BLaER1 (cell line): ENCODE measurements at regions not wholly inside any gene's neighbourhood (a gene's known extent, or its start where the extent isn't known, plus 50 kb on each side); places are given as distances from the start of the nearest gene placed in this dataset.

Experiments used
- H3K27ac ChIP-seq: shearing (Covaris generic); formaldehyde crosslinking; 2 replicates; pipeline ENCODE4 v1.8.1; 2022
- H3K27me3 ChIP-seq: shearing (Covaris generic); formaldehyde crosslinking; 2 replicates; pipeline ENCODE4 v1.8.1; 2022
- H3K36me3 ChIP-seq: shearing (Covaris generic); formaldehyde crosslinking; 2 replicates; pipeline ENCODE4 v1.8.1; 2022
- H3K4me1 ChIP-seq: shearing (Covaris generic); formaldehyde crosslinking; 2 replicates; pipeline ENCODE4 v1.8.1; 2022
- H3K4me2 ChIP-seq: shearing (Covaris generic); formaldehyde crosslinking; 2 replicates; pipeline ENCODE4 v1.8.1; 2022
- H3K4me3 ChIP-seq: shearing (Covaris generic); formaldehyde crosslinking; 2 replicates; pipeline ENCODE4 v1.8.1; 2022
- H3K9ac ChIP-seq: shearing (Covaris generic); formaldehyde crosslinking; 2 replicates; pipeline ENCODE4 v1.8.1; 2022
- H3K9me3 ChIP-seq: shearing (Covaris generic); formaldehyde crosslinking; 2 replicates; pipeline ENCODE4 v1.8.1; 2022
- H4K20me1 ChIP-seq: shearing (Covaris generic); formaldehyde crosslinking; 2 replicates; pipeline ENCODE4 v1.8.1; 2022
- Cebpa-rat ChIP-seq: shearing (Covaris generic); IDR thresholded peaks from 2 replicates; pipeline ENCODE4 v1.8.1; 2022

DNA sequence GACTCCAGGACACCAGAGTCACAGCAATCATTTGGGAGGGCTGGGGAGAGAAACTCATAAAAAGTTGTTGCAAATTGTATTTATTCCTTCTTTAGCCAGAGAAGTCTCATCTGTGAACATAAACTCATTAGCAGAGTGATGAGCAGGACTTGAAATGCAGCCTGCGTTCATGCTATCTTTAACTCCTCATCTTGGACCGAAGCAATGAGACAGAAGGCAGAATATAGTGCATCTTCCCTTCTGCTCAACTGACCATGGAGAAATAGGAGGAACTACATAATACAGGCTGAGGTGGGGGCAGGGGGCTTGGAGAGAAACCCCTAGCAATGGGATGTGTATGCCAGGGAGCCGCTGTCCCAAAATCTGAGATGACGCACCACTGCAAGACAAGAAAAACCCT, 121.8 kb upstream of the AJAP1 start:
- no peak for TF ChIP-seq Cebpa-rat
- Histone ChIP-seq H3K36me3 (no peaks in the 10 kb centered on the region), H3K9ac (no peak overlapping the region), H3K27ac (no peak overlapping the region), H3K27me3 (no peaks in the 10 kb centered on the region), H3K9me3 (peaks cover 3% of the 10 kb centered on the region; the same call in 1 of the 2 replicates), H4K20me1 (no peaks in the 10 kb centered on the region), H3K4me1 (no peaks in the 10 kb centered on the region), H3K4me3 (no peak overlapping the region), H3K4me2 (no peak overlapping the region)

DNA sequence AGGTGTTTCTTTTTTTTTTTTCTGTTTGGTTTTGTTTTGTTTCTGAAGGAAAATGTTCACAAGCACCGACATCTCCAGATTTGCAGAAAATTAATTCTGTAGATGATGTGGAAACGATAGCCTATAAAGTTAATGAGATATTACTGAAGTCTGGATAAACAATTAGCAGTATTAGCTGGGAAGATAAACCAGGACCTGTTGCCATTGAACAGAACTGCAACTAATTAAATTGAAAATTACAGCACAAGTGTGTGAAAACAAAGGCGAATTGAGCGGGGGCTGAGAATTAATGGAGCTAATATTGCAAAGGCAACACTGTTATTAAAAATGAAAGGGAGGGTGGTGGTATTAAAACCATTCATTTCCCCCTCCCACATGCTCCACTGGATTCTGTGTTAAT, 107.5 kb upstream of the AJAP1 start:
- H3K27me3 ChIP-seq: no peaks in the 10 kb centered on the region
- H3K4me2 ChIP-seq: no peak overlapping the region
- H3K4me1 ChIP-seq: no peaks in the 10 kb centered on the region
- H4K20me1 ChIP-seq: no peaks in the 10 kb centered on the region
- H3K36me3 ChIP-seq: no peaks in the 10 kb centered on the region
- H3K4me3 ChIP-seq: no peak overlapping the region
- H3K27ac ChIP-seq: no peak overlapping the region
- no peak for TF ChIP-seq Cebpa-rat
- H3K9me3 ChIP-seq: 0 out of 2 replicates have a peak, but pooled peaks cover 6% of the 10 kb centered on the region
- no peak overlapping the region for H3K9ac ChIP-seq

- H3K4me3 ChIP-seq: no peak overlapping the region
- H3K9ac ChIP-seq: no peak overlapping the region
- no peaks in the 10 kb centered on the region for H3K36me3 ChIP-seq
- no peak overlapping the region for H3K27ac ChIP-seq
- no peaks in the 10 kb centered on the region for H3K4me1 ChIP-seq
- no peak overlapping the region for H3K4me2 ChIP-seq
- H3K27me3 ChIP-seq: no peaks in the 10 kb centered on the region
- TF ChIP-seq Cebpa-rat: no peak
- H3K9me3 ChIP-seq: no peaks in the 10 kb centered on the region
- no peaks in the 10 kb centered on the region for H4K20me1 ChIP-seq
Observed at GRCh38 chr1:4549930-4550329, 104.5 kb upstream of the AJAP1 start.

- Histone ChIP-seq H3K27me3 (no peaks in the 10 kb centered on the region), H3K4me1 (no peaks in the 10 kb centered on the region), H3K9me3 (no peaks in the 10 kb centered on the region), H3K9ac (no peak overlapping the region), H4K20me1 (no peaks in the 10 kb centered on the region), H3K4me2 (no peak overlapping the region), H3K4me3 (no peak overlapping the region), H3K27ac (no peak overlapping the region), H3K36me3 (no peaks in the 10 kb centered on the region)
- TF ChIP-seq Cebpa-rat: no peak
Observed at GRCh38 chr1:4550941-4551340, 103.5 kb upstream of the AJAP1 start.

- H4K20me1 ChIP-seq: no peaks in the 10 kb centered on the region
- TF ChIP-seq Cebpa-rat: no peak
- no peaks in the 10 kb centered on the region for H3K36me3 ChIP-seq
- no peak overlapping the region for H3K27ac ChIP-seq
- no peak overlapping the region for H3K4me2 ChIP-seq
- H3K27me3 ChIP-seq: no peaks in the 10 kb centered on the region
- no peak overlapping the region for H3K9ac ChIP-seq
- H3K9me3 ChIP-seq: no peaks in the 10 kb centered on the region
- H3K4me1 ChIP-seq: no peaks in the 10 kb centered on the region
- no peak overlapping the region for H3K4me3 ChIP-seq
Observed at GRCh38 chr1:4551706-4552105, 102.7 kb upstream of the AJAP1 start.

- 0 out of 2 replicates have a peak, but pooled peaks cover 3% of the 10 kb centered on the region for H3K27me3 ChIP-seq
- no peaks in the 10 kb centered on the region for H3K4me1 ChIP-seq
- H3K27ac ChIP-seq: no peak overlapping the region
- no peaks in the 10 kb centered on the region for H4K20me1 ChIP-seq
- TF ChIP-seq Cebpa-rat: no peak
- no peak overlapping the region for H3K9ac ChIP-seq
- H3K9me3 ChIP-seq: no peaks in the 10 kb centered on the region
- no peak overlapping the region for H3K4me3 ChIP-seq
- H3K36me3 ChIP-seq: no peaks in the 10 kb centered on the region
- no peak overlapping the region for H3K4me2 ChIP-seq
Observed at GRCh38 chr1:4553761-4554160, 100.6 kb upstream of the AJAP1 start.

GRCh38 chr1:4554271-4554865, 100.0 kb upstream of the AJAP1 start:
- Histone ChIP-seq H3K4me1 (no peaks in the 10 kb centered on the region), H3K4me3 (no peak overlapping the region), H4K20me1 (no peaks in the 10 kb centered on the region), H3K4me2 (no peak overlapping the region), H3K27me3 (0 out of 2 replicates have a peak, but pooled peaks cover 3% of the 10 kb centered on the region), H3K9ac (no peak overlapping the region), H3K9me3 (no peaks in the 10 kb centered on the region), H3K36me3 (no peaks in the 10 kb centered on the region), H3K27ac (no peak overlapping the region)
- no peak for TF ChIP-seq Cebpa-rat

GRCh38 chr1:4557949-4558348, 96.5 kb upstream of the AJAP1 start:
- Histone ChIP-seq H3K36me3 (no peaks in the 10 kb centered on the region), H4K20me1 (no peaks in the 10 kb centered on the region), H3K4me1 (no peaks in the 10 kb centered on the region), H3K9ac (no peak overlapping the region), H3K9me3 (no peaks in the 10 kb centered on the region), H3K4me2 (no peak overlapping the region), H3K27me3 (0 out of 2 replicates have a peak, but pooled peaks cover 3% of the 10 kb centered on the region), H3K4me3 (no peak overlapping the region), H3K27ac (no peak overlapping the region)
- no peak for TF ChIP-seq Cebpa-rat

GRCh38 chr1:4561205-4561604, 93.2 kb upstream of the AJAP1 start:
- H3K4me1 ChIP-seq: no peaks in the 10 kb centered on the region
- H3K36me3 ChIP-seq: no peaks in the 10 kb centered on the region
- H3K27me3 ChIP-seq: 0 out of 2 replicates have a peak, but pooled peaks cover 3% of the 10 kb centered on the region
- H3K27ac ChIP-seq: no peak overlapping the region
- no peak overlapping the region for H3K9ac ChIP-seq
- TF ChIP-seq Cebpa-rat: no peak
- no peak overlapping the region for H3K4me3 ChIP-seq
- no peaks in the 10 kb centered on the region for H3K9me3 ChIP-seq
- H3K4me2 ChIP-seq: no peak overlapping the region
- no peaks in the 10 kb centered on the region for H4K20me1 ChIP-seq

- no peaks in the 10 kb centered on the region for H3K36me3 ChIP-seq
- H3K4me3 ChIP-seq: no peak overlapping the region
- no peak overlapping the region for H3K4me2 ChIP-seq
- H4K20me1 ChIP-seq: no peaks in the 10 kb centered on the region
- peaks cover 3% of the 10 kb centered on the region for H3K9me3 ChIP-seq
- no peak for TF ChIP-seq Cebpa-rat
- 0 out of 2 replicates have a peak, but pooled peaks cover 3% of the 10 kb centered on the region for H3K27me3 ChIP-seq
- H3K4me1 ChIP-seq: no peaks in the 10 kb centered on the region
- H3K9ac ChIP-seq: no peak overlapping the region
- no peak overlapping the region for H3K27ac ChIP-seq
Observed at GRCh38 chr1:4562321-4562720, 92.1 kb upstream of the AJAP1 start.

- H3K4me1 ChIP-seq: no peaks in the 10 kb centered on the region
- H3K27me3 ChIP-seq: no peaks in the 10 kb centered on the region
- H4K20me1 ChIP-seq: no peaks in the 10 kb centered on the region
- peaks cover 10% of the 10 kb centered on the region for H3K9me3 ChIP-seq
- no peak for TF ChIP-seq Cebpa-rat
- H3K27ac ChIP-seq: no peak overlapping the region
- no peak overlapping the region for H3K4me3 ChIP-seq
- H3K9ac ChIP-seq: no peak overlapping the region
- H3K36me3 ChIP-seq: no peaks in the 10 kb centered on the region
- no peak overlapping the region for H3K4me2 ChIP-seq
Observed at GRCh38 chr1:4563586-4563985, 90.8 kb upstream of the AJAP1 start.
